IPS-15b (cell line): ENCODE measurements at regions not wholly inside any gene's neighbourhood (a gene's known extent, or its start where the extent isn't known, plus 50 kb on each side); places are given as distances from the start of the nearest gene placed in this dataset.
"Not testable (repeated sequence)": the region's sequence is repeated elsewhere in the genome, so short reads cannot be mapped to it uniquely, and the experiment has no call there.

Experiments
- H3K27me3 ChIP-seq: one replicate; pipeline ENCODE4 v1.6.1; 2013; ENCODE audit warnings: low read length; ENCODE audit not compliant: control insufficient read depth, insufficient read depth
- H3K36me3 ChIP-seq: one replicate; pipeline ENCODE4 v1.6.1; 2013; ENCODE audit warnings: low read length; ENCODE audit not compliant: control insufficient read depth, insufficient read depth
- H3K4me1 ChIP-seq: one replicate; pipeline ENCODE4 v1.6.1; 2013; ENCODE audit warnings: mild to moderate bottlenecking, low read length; ENCODE audit not compliant: control insufficient read depth, insufficient read depth
- H3K4me3 ChIP-seq: one replicate; pipeline ENCODE4 v1.5.1; 2013; ENCODE audit warnings: low read depth, low read length
- H3K9ac ChIP-seq: one replicate; pipeline ENCODE4 v1.6.1; 2013; ENCODE audit warnings: low read depth, mild to moderate bottlenecking, low read length
- H3K9me3 ChIP-seq: one replicate; pipeline ENCODE4 v1.6.1; 2013; ENCODE audit warnings: mild to moderate bottlenecking, low read length; ENCODE audit not compliant: control insufficient read depth, insufficient read depth

DNA sequence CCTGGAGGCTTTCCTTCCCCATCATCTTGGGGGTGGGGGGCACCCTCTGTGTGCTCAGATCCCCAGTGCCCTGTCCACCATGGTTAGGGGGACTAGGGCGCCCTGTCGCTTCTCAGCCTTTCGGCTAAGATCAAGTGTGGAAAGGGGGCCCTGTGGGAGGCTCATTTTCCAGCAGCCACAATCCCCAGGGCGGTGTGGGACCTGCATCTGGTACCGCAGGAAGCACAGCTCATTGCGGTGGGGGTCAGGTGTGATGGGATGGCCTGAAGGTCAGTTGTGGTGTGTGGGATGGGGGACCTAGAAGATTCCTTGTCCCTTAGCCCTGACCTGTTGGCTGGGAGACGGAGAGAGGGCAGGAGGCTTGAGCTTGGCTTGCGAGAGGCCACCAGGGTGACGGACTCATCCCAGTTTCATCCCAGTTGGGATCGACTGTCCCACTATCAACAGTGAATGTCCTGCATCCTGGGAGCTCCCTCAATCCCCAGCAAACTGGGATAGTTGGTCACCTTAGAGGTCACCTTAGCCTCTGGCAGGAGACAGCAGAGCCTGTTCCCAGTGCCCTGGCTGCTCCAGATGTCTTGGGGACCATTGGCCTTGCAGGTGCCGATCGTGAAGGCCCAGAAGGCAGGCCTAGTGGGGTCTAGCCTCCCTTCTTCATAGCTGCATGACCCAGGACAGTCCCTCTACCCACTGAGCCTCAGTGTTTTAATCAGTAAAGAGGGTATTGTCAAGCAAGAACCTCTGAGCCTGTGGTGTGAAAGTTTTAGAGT is 64.5 kb upstream of the PMEPA1 start:
- H3K4me3 ChIP-seq = no peak overlapping the region
- peaks cover 6% of the 10 kb centered on the region for H3K4me1 ChIP-seq
- H3K9ac ChIP-seq = no peak overlapping the region
- H3K9me3 ChIP-seq = no peaks in the 10 kb centered on the region
- H3K36me3 ChIP-seq = no peaks in the 10 kb centered on the region
- no peaks in the 10 kb centered on the region for H3K27me3 ChIP-seq

DNA sequence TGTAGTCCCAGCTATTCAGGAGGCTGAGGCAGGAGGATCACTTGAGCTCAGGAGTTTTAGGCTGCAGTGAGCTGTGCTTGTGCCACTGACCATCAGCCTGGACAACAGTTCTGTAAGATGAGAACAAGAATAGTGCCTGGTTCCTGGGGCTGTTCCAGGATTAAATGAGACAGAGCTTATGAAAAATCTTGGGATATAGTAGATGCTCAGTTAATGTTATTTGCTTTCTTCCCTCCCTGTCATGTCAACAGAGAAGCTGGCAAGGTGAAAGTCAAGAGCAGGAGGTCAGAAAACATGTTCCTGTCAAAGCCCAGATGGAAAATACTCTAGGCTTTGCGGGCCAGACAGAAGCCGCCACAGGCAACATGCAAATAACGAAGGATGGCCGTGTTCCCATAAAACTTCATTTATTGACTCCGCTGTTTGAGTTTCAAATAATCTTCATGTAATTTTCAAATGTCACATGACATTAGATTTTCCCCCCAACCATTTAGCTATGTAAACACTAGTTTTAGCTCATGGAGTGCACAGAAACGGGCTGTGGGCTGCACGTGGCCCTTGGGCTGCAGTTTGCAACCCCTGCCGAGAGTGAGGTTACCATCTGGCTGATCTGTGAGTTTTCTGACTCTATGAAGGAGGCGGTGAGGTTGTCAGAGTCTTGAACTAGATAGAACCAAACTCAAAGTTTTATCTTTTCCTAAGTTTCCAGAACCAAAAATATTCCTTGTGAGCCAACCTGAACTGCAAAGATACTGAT is 63.4 kb upstream of the PMEPA1 start:
- Histone ChIP-seq H3K4me3 (no peak overlapping the region), H3K27me3 (no peaks in the 10 kb centered on the region), H3K9ac (no peak overlapping the region), H3K4me1 (peaks cover 6% of the 10 kb centered on the region), H3K9me3 (no peaks in the 10 kb centered on the region), H3K36me3 (no peaks in the 10 kb centered on the region)

GRCh38 chr20:57772349-57772964 is 62.6 kb upstream of the PMEPA1 start:
- no peaks in the 10 kb centered on the region for H3K36me3 ChIP-seq
- H3K4me3 ChIP-seq = no peak overlapping the region
- H3K27me3 ChIP-seq = no peaks in the 10 kb centered on the region
- no peak overlapping the region for H3K9ac ChIP-seq
- H3K4me1 ChIP-seq = peaks cover 6% of the 10 kb centered on the region
- H3K9me3 ChIP-seq = no peaks in the 10 kb centered on the region

- Histone ChIP-seq H3K27me3 (no peaks in the 10 kb centered on the region), H3K4me1 (peaks cover 6% of the 10 kb centered on the region), H3K9ac (no peak overlapping the region), H3K9me3 (no peaks in the 10 kb centered on the region), H3K4me3 (no peak overlapping the region), H3K36me3 (no peaks in the 10 kb centered on the region)
Measured at GRCh38 chr20:57770852-57771720, 61.3 kb upstream of the PMEPA1 start.

DNA sequence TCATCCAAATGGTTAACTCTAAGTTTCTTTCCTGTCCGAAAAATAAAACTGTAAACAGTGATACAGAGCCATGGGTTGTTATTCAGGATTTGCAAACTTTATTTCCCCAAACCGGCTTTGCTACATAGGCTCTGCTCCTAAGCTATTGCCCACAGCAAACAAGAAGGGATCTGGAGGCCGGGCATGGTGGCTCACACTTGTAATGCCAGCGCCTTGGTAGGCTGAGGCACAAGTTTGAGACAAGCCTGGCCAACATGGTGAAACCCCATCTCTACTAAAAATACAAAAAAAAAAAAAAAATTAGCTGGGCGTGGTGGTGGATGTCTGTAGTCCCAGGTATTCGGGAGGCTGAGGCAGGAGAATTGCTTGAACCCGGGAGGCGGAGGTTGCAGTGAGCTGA is 60.6 kb upstream of the PMEPA1 start:
- H3K9ac ChIP-seq = not testable (repeated sequence)

DNA sequence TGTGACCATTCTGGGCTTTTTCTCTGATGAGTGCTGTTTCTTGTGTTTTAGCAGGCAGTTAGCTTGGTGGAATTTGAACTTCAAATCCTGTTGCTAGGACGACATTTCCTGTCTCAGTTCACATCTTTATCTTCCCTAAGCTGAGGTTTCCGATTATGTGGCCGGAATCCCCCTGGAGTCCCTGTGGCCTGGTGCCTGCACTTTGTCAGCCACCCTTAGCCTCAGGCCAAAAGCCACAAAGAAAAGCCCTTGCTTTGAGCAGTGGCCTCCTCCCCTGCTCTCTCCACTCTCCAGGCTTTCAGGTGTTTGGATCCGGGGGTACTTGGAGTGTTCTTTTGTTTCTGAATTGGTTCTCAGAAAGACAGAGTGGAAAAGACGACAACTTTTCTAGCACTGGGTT is 59.9 kb upstream of the PMEPA1 start:
- Histone ChIP-seq H3K36me3 (no peaks in the 10 kb centered on the region), H3K9me3 (no peaks in the 10 kb centered on the region), H3K4me1 (peaks cover 6% of the 10 kb centered on the region), H3K4me3 (no peak overlapping the region), H3K9ac (no peak overlapping the region), H3K27me3 (no peaks in the 10 kb centered on the region)

More for the DNA sequence above, 60.6 kb upstream of the PMEPA1 start:
- not testable (repeated sequence) for H3K4me1 ChIP-seq, H3K9me3 ChIP-seq, H3K36me3 ChIP-seq, H3K27me3 ChIP-seq, H3K4me3 ChIP-seq

DNA sequence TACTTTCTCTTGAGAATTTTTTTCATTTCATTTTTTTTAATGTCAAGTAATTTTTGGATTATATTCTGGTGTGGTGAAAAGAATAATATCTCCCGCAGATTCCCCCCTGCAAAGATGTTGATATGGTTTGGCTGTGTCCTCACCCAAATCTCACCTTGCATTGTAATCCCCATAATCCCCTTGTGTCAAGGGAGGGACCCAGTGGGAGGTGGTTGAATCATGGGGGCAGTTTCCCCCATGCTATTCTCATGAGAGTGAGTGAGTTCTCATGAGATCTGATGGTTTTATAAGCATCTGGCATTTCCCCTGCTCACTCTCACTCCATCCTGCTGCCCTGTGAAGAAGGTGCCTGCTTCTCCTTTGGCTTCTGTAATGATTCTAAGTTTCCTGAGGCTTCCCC is 58.7 kb upstream of the PMEPA1 start:
- Histone ChIP-seq H3K9ac (no peak overlapping the region), H3K9me3 (no peaks in the 10 kb centered on the region), H3K4me3 (no peak overlapping the region), H3K27me3 (no peaks in the 10 kb centered on the region), H3K36me3 (no peaks in the 10 kb centered on the region), H3K4me1 (peaks cover 6% of the 10 kb centered on the region)

DNA sequence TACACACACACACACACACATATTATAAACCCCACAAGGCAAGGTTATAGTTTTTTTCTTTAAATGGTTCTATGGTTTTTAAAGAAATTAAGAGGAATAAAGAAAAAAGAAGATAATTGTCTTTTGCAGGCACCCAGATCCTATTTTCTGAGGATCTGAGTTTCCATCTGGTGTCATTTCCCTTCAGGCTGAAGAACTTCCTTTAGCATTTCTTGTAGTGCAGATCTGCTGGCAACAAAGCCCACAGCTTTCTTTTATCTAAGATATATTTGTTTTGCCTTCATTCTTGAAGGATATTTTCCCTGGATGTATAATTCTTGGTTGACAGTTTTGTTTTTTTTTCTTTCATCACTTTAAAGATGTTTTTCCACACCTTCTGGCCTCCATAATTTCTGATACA is 57.6 kb upstream of the PMEPA1 start:
- Histone ChIP-seq H3K9me3 (no peaks in the 10 kb centered on the region), H3K4me3 (no peak overlapping the region), H3K4me1 (peaks cover 5% of the 10 kb centered on the region)

GRCh38 chr20:57763235-57763595 is 53.4 kb upstream of the PMEPA1 start:
- H3K36me3 ChIP-seq = no peaks in the 10 kb centered on the region
- H3K4me3 ChIP-seq = no peak overlapping the region

More for the DNA sequence above, 57.6 kb upstream of the PMEPA1 start:
- Histone ChIP-seq H3K9ac (no peak overlapping the region), H3K36me3 (no peaks in the 10 kb centered on the region), H3K27me3 (no peaks in the 10 kb centered on the region)

DNA sequence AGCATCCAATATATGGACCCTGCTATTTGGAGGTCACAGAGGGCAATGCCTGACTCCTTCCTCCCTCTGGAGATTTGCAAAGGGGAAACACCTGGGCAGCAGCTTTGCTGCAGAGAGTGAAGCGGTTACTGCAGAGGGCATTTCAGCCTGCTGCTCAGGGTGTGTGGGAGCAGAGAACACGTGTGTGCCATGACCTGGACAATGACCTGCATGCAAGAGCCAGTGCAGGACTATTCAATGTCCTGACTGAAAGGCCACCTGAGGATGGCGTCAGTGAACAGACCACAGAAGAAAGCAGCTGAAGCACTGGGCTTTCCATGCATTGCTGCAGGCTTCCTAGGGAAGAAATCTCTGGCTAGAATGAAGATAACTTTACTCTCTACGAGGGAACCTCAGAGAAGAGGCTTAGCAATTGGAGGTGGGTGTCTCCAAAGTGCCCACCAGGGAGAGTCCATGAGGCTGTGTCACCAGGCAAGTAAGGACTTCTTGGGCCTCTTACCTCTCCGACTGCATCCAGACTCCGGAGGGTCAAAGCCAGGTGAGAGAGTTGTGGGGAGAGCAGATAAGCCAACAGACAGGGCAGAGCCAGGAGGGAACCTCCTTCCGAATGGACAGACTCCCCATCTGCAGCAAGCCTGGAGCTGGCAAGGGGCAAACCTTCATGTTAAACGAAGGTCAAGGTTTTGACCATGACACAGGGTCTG is 52.9 kb upstream of the PMEPA1 start:
- Histone ChIP-seq H3K36me3 (no peaks in the 10 kb centered on the region), H3K4me1 (no peaks in the 10 kb centered on the region), H3K9ac (no peak overlapping the region), H3K9me3 (no peaks in the 10 kb centered on the region), H3K27me3 (no peaks in the 10 kb centered on the region), H3K4me3 (no peak overlapping the region)

More at GRCh38 chr20:57763235-57763595, 53.4 kb upstream of the PMEPA1 start:
- no peaks in the 10 kb centered on the region for H3K4me1 ChIP-seq
- H3K9me3 ChIP-seq = no peaks in the 10 kb centered on the region
- H3K27me3 ChIP-seq = no peaks in the 10 kb centered on the region
- no peak overlapping the region for H3K9ac ChIP-seq

DNA sequence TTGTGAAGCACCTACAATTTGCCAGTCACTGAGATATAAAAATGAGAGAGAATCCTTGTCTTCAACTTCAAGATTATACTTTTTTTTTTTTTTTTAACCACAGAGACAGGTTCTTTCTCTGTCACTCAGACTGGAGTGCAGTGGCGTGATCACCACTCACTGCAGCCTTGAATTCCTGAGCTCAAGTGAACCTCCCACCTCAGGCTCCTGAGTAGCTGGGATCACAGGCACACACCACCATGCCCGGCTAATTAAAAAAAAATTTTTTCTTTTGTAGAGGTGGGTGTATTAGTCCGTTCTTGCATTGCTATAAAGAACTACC is 51.6 kb upstream of the PMEPA1 start:
- H3K9ac ChIP-seq = no peak overlapping the region

More for the DNA sequence above, 51.6 kb upstream of the PMEPA1 start:
- Histone ChIP-seq H3K27me3 (no peaks in the 10 kb centered on the region), H3K4me1 (no peaks in the 10 kb centered on the region), H3K9me3 (no peaks in the 10 kb centered on the region), H3K36me3 (no peaks in the 10 kb centered on the region), H3K4me3 (no peak overlapping the region)
